Right lobe of liver (tissue), 4 donors: ENCODE measurements at regions not wholly inside any gene's neighbourhood (a gene's known extent, or its start where the extent isn't known, plus 50 kb on each side); places are given as distances from the start of the nearest gene placed in this dataset.

Experiments
- CTCF ChIP-seq, 4 donors: fragments of 200-600 bp in 3 of 4; fragments of 450-650 bp in 1 of 4; IDR thresholded peaks; one replicate each; pipeline versions ENCODE4 v1.5.1 to v1.8.0; 2016 to 2022; ENCODE audit warnings: antibody characterized with exemption in 4 of 4, mild to moderate bottlenecking in 2 of 4
- POLR2A ChIP-seq: fragments of 450-650 bp; IDR thresholded peaks from one replicate; pipeline ENCODE4 v1.6.1; 2017; ENCODE audit warnings: antibody characterized with exemption, mild to moderate bottlenecking
- donor health status: DM: no; HTN: no; CAD: no.
- donor health status: DM: no; HTN: no; CAD: no.
- donor health status: DM: no; HTN: yes; CAD: no.

DNA sequence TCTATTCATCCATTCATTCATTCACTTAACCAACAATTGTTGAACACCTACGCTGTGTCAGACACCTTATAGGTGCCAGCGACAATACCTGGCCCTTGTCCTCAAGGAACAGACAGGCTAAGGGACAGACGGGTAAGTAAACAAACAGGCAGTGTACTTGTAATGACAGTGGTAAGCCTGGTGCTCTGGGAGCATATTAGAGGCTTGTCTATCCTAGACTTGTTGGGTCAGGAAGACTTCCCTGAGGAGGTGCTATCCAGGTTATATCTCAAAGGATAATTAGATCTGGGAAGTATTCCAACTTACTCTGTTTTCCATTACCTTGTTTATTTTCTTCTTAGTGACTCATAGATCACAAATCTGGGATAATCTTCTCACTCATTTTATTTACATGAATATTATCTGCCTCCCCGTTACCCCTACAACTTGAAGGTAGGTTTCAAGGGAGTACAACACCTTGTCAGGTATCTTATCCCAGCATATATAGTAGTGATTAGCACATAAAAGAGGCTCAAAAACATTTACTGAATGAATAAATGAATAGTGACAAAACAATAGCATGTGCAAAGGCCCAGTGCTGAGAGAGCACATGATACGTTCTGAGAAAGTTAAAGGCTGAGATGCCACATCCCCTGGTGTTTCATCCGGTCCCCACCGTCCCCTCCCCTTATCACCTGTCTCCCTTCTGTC, 75.3 kb upstream of the NCAM1 start:
- TF ChIP-seq POLR2A = no peak
- no peak for TF ChIP-seq CTCF (IDR thresholded peaks at IDR 0.05)
